ENCODE measurements at regions not wholly inside any gene's neighbourhood (a gene's known extent, or its start where the extent isn't known, plus 50 kb on each side); places are given as distances from the start of the nearest gene placed in this dataset.

GRCh38 chr14:101367421-101368261, 193.7 kb upstream of the DIO3 start:
- TF ChIP-seq EZH2 (IDR thresholded peaks at IDR 0.05) = no peak
- TF ChIP-seq CTCF (IDR thresholded peaks at IDR 0.05 in 2 of 3, conservative IDR thresholded peaks at IDR 0.05 in 1 of 3; ENCODE audit: borderline replicate concordance in 1 of 3, insufficient read depth in 1 of 3, low read depth in 2 of 3, low read length in 2 of 3) = no peak
- TF ChIP-seq POLR2A (IDR thresholded peaks at IDR 0.05; ENCODE audit: borderline replicate concordance, extremely low read depth, insufficient read depth, insufficient read length) = no peak
- no peak for TF ChIP-seq POLR2AphosphoS5 (IDR thresholded peaks at IDR 0.05; ENCODE audit: low read depth, low read length)
- no peak for TF ChIP-seq JUND (IDR thresholded peaks at IDR 0.05)
- no peak for TF ChIP-seq ZNF274 (IDR thresholded peaks at IDR 0.05; ENCODE audit: low read depth, low read length)
- TF ChIP-seq EZH2phosphoT487 (IDR thresholded peaks at IDR 0.05; ENCODE audit: borderline replicate concordance) = no peak
- no peak for TF ChIP-seq YY1 (IDR thresholded peaks at IDR 0.05; ENCODE audit: extremely low read depth, insufficient replicate concordance, low read depth, low read length)
